Fibroblast of skin of scalp (primary cell): ENCODE measurements at regions not wholly inside any gene's neighbourhood (a gene's known extent, or its start where the extent isn't known, plus 50 kb on each side); places are given as distances from the start of the nearest gene placed in this dataset.

ENCODE experiments used
- DNase-seq: peaks from one replicate; pipeline ENCODE4 v3.0.0-alpha.2; 2013

GRCh38 chr7:1321411-1322239 is 89.0 kb downstream of the UNCX start:
- DNase-seq, result no peak

- DNase-seq, result no peak
These were observed 89.8 kb downstream of the UNCX start for GRCh38 chr7:1322240-1323110.

- DNase-seq, result no peak
These were observed 90.7 kb downstream of the UNCX start for GRCh38 chr7:1323178-1324027.

- DNase-seq, result no peak
These were observed 91.6 kb downstream of the UNCX start for GRCh38 chr7:1324028-1324900.

- DNase-seq, result no peak
These were observed 92.6 kb downstream of the UNCX start for GRCh38 chr7:1325246-1325645.

- DNase-seq, result no peak
These were observed 93.2 kb downstream of the UNCX start for GRCh38 chr7:1325646-1326510.

- no peak for DNase-seq
These were observed 93.8 kb downstream of the UNCX start for GRCh38 chr7:1326511-1326785.

- no peak for DNase-seq
These were observed 96.6 kb downstream of the UNCX start for GRCh38 chr7:1329261-1329660.

- no peak for DNase-seq
These were observed 97.5 kb downstream of the UNCX start for GRCh38 chr7:1329966-1330800.

GRCh38 chr7:1330801-1331425 is 98.2 kb downstream of the UNCX start:
- no peak for DNase-seq

- DNase-seq, result no peak
These were observed 99.1 kb downstream of the UNCX start for GRCh38 chr7:1331561-1332467.

GRCh38 chr7:1336509-1336908 is 103.8 kb downstream of the UNCX start:
- DNase-seq, result no peak

- DNase-seq, result no peak
These were observed 106.9 kb downstream of the UNCX start for GRCh38 chr7:1339611-1340010.

- DNase-seq, result no peak
These were observed 107.4 kb downstream of the UNCX start for GRCh38 chr7:1340031-1340430.

- no peak for DNase-seq
These were observed 108.0 kb downstream of the UNCX start for GRCh38 chr7:1340461-1341360.

GRCh38 chr7:1341361-1342089 is 108.9 kb downstream of the UNCX start:
- no peak for DNase-seq
